Smooth muscle cell (in vitro differentiated cells): ENCODE measurements at regions not wholly inside any gene's neighbourhood (a gene's known extent, or its start where the extent isn't known, plus 50 kb on each side); places are given as distances from the start of the nearest gene placed in this dataset.

Source experiments
- DNase-seq: peaks from one replicate; lab custom pipeline; 2025; ENCODE audit not compliant: unreplicated experiment; lab: John Stamatoyannopoulos, UW
- H2AFZ ChIP-seq: fragments of 200-600 bp; sonication (generic); 2 replicates; pipeline ENCODE4 v1.6.0; 2016; ENCODE audit warnings: antibody characterized with exemption, low read depth, mild to moderate bottlenecking
- H3F3A ChIP-seq: fragments of 200-600 bp; sonication (generic); 2 replicates; pipeline ENCODE4 v1.6.0; 2017; ENCODE audit warnings: antibody characterized with exemption, low read depth
- H3K27ac ChIP-seq: fragments of 200-600 bp; sonication (generic); 2 replicates; pipeline ENCODE4 v1.5.1; 2016; ENCODE audit warnings: low read depth, mild to moderate bottlenecking
- H3K27me3 ChIP-seq: fragments of 200-600 bp; sonication (generic); 2 replicates; pipeline ENCODE4 v1.6.1; 2016; ENCODE audit warnings: low read depth, mild to moderate bottlenecking
- H3K36me3 ChIP-seq: fragments of 200-600 bp; sonication (generic); 2 replicates; pipeline ENCODE4 v1.5.1; 2016; ENCODE audit warnings: low read depth
- H3K4me1 ChIP-seq: fragments of 200-600 bp; sonication (generic); 2 replicates; pipeline ENCODE4 v1.5.1; 2016; ENCODE audit warnings: low read depth
- H3K4me2 ChIP-seq: fragments of 200-600 bp; sonication (generic); 2 replicates; pipeline ENCODE4 v1.6.0; 2016; ENCODE audit warnings: mild to moderate bottlenecking
- H3K4me3 ChIP-seq: fragments of 200-600 bp; sonication (generic); 2 replicates; pipeline ENCODE4 v1.5.1; 2016; ENCODE audit warnings: mild to moderate bottlenecking
- H3K79me2 ChIP-seq: fragments of 200-600 bp; sonication (generic); 2 replicates; pipeline ENCODE4 v1.6.0; 2016; ENCODE audit warnings: low read depth, mild to moderate bottlenecking
- H3K9ac ChIP-seq: fragments of 200-600 bp; sonication (generic); 2 replicates; pipeline ENCODE4 v1.6.0; 2016; ENCODE audit warnings: low read depth
- H3K9me3 ChIP-seq: fragments of 200-600 bp; sonication (generic); replicated peaks from 2 replicates; pipeline ENCODE4 v1.5.1; 2016; ENCODE audit warnings: low read depth
- H4K20me1 ChIP-seq: fragments of 200-600 bp; sonication (generic); 2 replicates; pipeline ENCODE4 v1.6.0; 2016; ENCODE audit warnings: low read depth
- WGBS: methylation state at CpG from one replicate; pipeline ENCODE4 v1.1.7; 2016; ENCODE audit warnings: low lambda C conversion rate; 5-methylcytosine and 5-hydroxymethylcytosine counted together
- TF ChIP-seq, protein P1 (sequence below): fragments of 200-600 bp; sonication (generic); IDR thresholded peaks from 2 replicates; pipeline ENCODE4 v1.5.1; 2017; ENCODE audit warnings: borderline replicate concordance, mild to moderate bottlenecking, antibody characterized with exemption; ENCODE audit not compliant: insufficient read depth, poor library complexity, severe bottlenecking

- Histone ChIP-seq H4K20me1 (no peaks in the 10 kb centered on the region), H3K36me3 (no peaks in the 10 kb centered on the region), H3K4me2 (peak overlapping the region; percentile 37), H3K27ac (no peak overlapping the region), H3K9ac (no peak overlapping the region), H3F3A (no peaks in the 10 kb centered on the region), H3K4me1 (no peaks in the 10 kb centered on the region), H3K9me3 (no peaks in the 10 kb centered on the region), H3K4me3 (no peak overlapping the region), H3K79me2 (no peaks in the 10 kb centered on the region), H3K27me3 (peaks cover 39% of the 10 kb centered on the region), H2AFZ (no peak overlapping the region)
- TF ChIP-seq, protein P1, sequence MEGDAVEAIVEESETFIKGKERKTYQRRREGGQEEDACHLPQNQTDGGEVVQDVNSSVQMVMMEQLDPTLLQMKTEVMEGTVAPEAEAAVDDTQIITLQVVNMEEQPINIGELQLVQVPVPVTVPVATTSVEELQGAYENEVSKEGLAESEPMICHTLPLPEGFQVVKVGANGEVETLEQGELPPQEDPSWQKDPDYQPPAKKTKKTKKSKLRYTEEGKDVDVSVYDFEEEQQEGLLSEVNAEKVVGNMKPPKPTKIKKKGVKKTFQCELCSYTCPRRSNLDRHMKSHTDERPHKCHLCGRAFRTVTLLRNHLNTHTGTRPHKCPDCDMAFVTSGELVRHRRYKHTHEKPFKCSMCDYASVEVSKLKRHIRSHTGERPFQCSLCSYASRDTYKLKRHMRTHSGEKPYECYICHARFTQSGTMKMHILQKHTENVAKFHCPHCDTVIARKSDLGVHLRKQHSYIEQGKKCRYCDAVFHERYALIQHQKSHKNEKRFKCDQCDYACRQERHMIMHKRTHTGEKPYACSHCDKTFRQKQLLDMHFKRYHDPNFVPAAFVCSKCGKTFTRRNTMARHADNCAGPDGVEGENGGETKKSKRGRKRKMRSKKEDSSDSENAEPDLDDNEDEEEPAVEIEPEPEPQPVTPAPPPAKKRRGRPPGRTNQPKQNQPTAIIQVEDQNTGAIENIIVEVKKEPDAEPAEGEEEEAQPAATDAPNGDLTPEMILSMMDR = no peak
- 10% methylated on average over 1 of the region's 1 CpG for WGBS
- DNase-seq = no peak
These were observed 852.0 kb downstream of the PCDH18 start for GRCh38 chr4:136680271-136680670.

GRCh38 chr4:136670265-136670664 lies 862.0 kb downstream of the PCDH18 start:
- H2AFZ ChIP-seq = no peak overlapping the region
- peaks cover 5% of the 10 kb centered on the region for H3K27me3 ChIP-seq
- TF ChIP-seq, protein P1 = no peak
- 85% methylated on average over 2 of the region's 2 CpGs for WGBS
- H3F3A ChIP-seq = no peaks in the 10 kb centered on the region
- H3K36me3 ChIP-seq = no peaks in the 10 kb centered on the region
- H3K4me2 ChIP-seq = no peak overlapping the region
- no peaks in the 10 kb centered on the region for H3K4me1 ChIP-seq
- no peaks in the 10 kb centered on the region for H4K20me1 ChIP-seq
- H3K9ac ChIP-seq = no peak overlapping the region
- H3K9me3 ChIP-seq = no peaks in the 10 kb centered on the region
- no peak for DNase-seq
- H3K27ac ChIP-seq = no peak overlapping the region
- H3K79me2 ChIP-seq = no peaks in the 10 kb centered on the region
- no peak overlapping the region for H3K4me3 ChIP-seq

GRCh38 chr4:136664988-136665387 lies 867.3 kb downstream of the PCDH18 start:
- no peak for DNase-seq
- Histone ChIP-seq H3K4me2 (no peak overlapping the region), H3K4me1 (no peaks in the 10 kb centered on the region), H3K79me2 (no peaks in the 10 kb centered on the region), H3K27me3 (no peaks in the 10 kb centered on the region), H3K27ac (no peak overlapping the region), H4K20me1 (no peaks in the 10 kb centered on the region), H3K4me3 (no peak overlapping the region), H3K9ac (no peak overlapping the region), H3F3A (no peaks in the 10 kb centered on the region), H3K36me3 (no peaks in the 10 kb centered on the region), H3K9me3 (no peaks in the 10 kb centered on the region), H2AFZ (no peak overlapping the region)
- 77% methylated on average over 1 of the region's 1 CpG for WGBS
- TF ChIP-seq, protein P1 = no peak

DNA sequence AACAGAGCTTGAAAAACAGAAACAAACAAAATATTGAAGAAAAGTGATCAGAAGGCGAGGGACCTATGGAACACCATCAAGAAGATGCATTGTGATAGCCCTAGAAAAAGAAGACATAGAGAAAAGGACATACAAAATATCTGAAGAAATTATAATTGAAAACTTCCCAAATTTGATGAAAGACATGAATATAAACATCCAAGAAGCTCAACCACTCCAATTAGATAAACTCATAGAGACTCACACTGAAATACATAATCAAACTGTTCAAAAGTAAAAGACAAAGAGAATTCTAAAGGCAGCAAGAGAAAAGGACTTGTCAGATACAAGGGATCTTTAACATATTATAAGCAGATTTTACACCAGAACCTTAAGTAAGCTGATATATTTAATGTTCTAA lies 869.8 kb downstream of the PCDH18 start:
- H4K20me1 ChIP-seq = no peaks in the 10 kb centered on the region
- H3K4me2 ChIP-seq = no peak overlapping the region
- no peak overlapping the region for H3K4me3 ChIP-seq
- 92% methylated on average over 1 of the region's 1 CpG for WGBS
- H3K9me3 ChIP-seq = no peaks in the 10 kb centered on the region
- TF ChIP-seq, protein P1 = no peak
- no peaks in the 10 kb centered on the region for H3K4me1 ChIP-seq
- no peaks in the 10 kb centered on the region for H3K79me2 ChIP-seq
- no peak for DNase-seq
- H3K36me3 ChIP-seq = no peaks in the 10 kb centered on the region
- no peak overlapping the region for H3K9ac ChIP-seq
- H3K27ac ChIP-seq = no peak overlapping the region
- H3F3A ChIP-seq = no peaks in the 10 kb centered on the region
- no peak overlapping the region for H2AFZ ChIP-seq
- no peaks in the 10 kb centered on the region for H3K27me3 ChIP-seq
